ENCODE measurements at regions not wholly inside any gene's neighbourhood (a gene's known extent, or its start where the extent isn't known, plus 50 kb on each side); places are given as distances from the start of the nearest gene placed in this dataset.

- TF ChIP-seq RELB (IDR thresholded peaks at IDR 0.05; ENCODE audit: low read depth) (no peak), POLR2AphosphoS2 (IDR thresholded peaks at IDR 0.05; ENCODE audit: low read depth, low read length) (no peak), BCL11A (IDR thresholded peaks at IDR 0.05; ENCODE audit: low read depth, low read length) (no peak), ATF2 (IDR thresholded peaks at IDR 0.05; ENCODE audit: low read length) (no peak), STAT3 (IDR thresholded peaks at IDR 0.05; ENCODE audit: low read depth, low read length) (no peak)
- TF ChIP-seq, protein P1, sequence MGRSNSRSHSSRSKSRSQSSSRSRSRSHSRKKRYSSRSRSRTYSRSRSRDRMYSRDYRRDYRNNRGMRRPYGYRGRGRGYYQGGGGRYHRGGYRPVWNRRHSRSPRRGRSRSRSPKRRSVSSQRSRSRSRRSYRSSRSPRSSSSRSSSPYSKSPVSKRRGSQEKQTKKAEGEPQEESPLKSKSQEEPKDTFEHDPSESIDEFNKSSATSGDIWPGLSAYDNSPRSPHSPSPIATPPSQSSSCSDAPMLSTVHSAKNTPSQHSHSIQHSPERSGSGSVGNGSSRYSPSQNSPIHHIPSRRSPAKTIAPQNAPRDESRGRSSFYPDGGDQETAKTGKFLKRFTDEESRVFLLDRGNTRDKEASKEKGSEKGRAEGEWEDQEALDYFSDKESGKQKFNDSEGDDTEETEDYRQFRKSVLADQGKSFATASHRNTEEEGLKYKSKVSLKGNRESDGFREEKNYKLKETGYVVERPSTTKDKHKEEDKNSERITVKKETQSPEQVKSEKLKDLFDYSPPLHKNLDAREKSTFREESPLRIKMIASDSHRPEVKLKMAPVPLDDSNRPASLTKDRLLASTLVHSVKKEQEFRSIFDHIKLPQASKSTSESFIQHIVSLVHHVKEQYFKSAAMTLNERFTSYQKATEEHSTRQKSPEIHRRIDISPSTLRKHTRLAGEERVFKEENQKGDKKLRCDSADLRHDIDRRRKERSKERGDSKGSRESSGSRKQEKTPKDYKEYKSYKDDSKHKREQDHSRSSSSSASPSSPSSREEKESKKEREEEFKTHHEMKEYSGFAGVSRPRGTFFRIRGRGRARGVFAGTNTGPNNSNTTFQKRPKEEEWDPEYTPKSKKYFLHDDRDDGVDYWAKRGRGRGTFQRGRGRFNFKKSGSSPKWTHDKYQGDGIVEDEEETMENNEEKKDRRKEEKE (IDR thresholded peaks at IDR 0.05): no peak
- TF ChIP-seq, protein P2, sequence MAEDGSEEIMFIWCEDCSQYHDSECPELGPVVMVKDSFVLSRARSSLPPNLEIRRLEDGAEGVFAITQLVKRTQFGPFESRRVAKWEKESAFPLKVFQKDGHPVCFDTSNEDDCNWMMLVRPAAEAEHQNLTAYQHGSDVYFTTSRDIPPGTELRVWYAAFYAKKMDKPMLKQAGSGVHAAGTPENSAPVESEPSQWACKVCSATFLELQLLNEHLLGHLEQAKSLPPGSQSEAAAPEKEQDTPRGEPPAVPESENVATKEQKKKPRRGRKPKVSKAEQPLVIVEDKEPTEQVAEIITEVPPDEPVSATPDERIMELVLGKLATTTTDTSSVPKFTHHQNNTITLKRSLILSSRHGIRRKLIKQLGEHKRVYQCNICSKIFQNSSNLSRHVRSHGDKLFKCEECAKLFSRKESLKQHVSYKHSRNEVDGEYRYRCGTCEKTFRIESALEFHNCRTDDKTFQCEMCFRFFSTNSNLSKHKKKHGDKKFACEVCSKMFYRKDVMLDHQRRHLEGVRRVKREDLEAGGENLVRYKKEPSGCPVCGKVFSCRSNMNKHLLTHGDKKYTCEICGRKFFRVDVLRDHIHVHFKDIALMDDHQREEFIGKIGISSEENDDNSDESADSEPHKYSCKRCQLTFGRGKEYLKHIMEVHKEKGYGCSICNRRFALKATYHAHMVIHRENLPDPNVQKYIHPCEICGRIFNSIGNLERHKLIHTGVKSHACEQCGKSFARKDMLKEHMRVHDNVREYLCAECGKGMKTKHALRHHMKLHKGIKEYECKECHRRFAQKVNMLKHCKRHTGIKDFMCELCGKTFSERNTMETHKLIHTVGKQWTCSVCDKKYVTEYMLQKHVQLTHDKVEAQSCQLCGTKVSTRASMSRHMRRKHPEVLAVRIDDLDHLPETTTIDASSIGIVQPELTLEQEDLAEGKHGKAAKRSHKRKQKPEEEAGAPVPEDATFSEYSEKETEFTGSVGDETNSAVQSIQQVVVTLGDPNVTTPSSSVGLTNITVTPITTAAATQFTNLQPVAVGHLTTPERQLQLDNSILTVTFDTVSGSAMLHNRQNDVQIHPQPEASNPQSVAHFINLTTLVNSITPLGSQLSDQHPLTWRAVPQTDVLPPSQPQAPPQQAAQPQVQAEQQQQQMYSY (CRISPR knock-in tag; IDR thresholded peaks at IDR 0.05): no peak
Observed at GRCh38 chr5:88393716-88394535, 125.3 kb upstream of the TMEM161B start (continued).

Data from GM12878 (cell line).